ENCODE measurements at regions not wholly inside any gene's neighbourhood (a gene's known extent, or its start where the extent isn't known, plus 50 kb on each side); places are given as distances from the start of the nearest gene placed in this dataset.

GRCh38 chr6:137767465-137767864 lies 99.6 kb upstream of the TNFAIP3 start:
- no peak overlapping the region for H3K27ac Mint-ChIP-seq
- H3K4me1 Mint-ChIP-seq (ENCODE audit: unreplicated experiment) = peaks cover 6% of the 10 kb centered on the region
- peaks cover 8% of the 10 kb centered on the region for H3K9me3 Mint-ChIP-seq
- TF ChIP-seq, protein P1, sequence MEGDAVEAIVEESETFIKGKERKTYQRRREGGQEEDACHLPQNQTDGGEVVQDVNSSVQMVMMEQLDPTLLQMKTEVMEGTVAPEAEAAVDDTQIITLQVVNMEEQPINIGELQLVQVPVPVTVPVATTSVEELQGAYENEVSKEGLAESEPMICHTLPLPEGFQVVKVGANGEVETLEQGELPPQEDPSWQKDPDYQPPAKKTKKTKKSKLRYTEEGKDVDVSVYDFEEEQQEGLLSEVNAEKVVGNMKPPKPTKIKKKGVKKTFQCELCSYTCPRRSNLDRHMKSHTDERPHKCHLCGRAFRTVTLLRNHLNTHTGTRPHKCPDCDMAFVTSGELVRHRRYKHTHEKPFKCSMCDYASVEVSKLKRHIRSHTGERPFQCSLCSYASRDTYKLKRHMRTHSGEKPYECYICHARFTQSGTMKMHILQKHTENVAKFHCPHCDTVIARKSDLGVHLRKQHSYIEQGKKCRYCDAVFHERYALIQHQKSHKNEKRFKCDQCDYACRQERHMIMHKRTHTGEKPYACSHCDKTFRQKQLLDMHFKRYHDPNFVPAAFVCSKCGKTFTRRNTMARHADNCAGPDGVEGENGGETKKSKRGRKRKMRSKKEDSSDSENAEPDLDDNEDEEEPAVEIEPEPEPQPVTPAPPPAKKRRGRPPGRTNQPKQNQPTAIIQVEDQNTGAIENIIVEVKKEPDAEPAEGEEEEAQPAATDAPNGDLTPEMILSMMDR (conservative IDR thresholded peaks at IDR 0.05) = no peak
- no peak overlapping the region for H3K4me3 Mint-ChIP-seq
- no peaks in the 10 kb centered on the region for H3K27me3 Mint-ChIP-seq
- H3K36me3 Mint-ChIP-seq = no peaks in the 10 kb centered on the region
- no peak for DNase-seq (ENCODE audit: extremely low spot score, unreplicated experiment)

GRCh38 chr6:137767911-137768690 lies 99.0 kb upstream of the TNFAIP3 start:
- Mint-ChIP-seq H3K27me3 (no peaks in the 10 kb centered on the region), H3K4me3 (no peak overlapping the region), H3K36me3 (no peaks in the 10 kb centered on the region), H3K9me3 (peaks cover 8% of the 10 kb centered on the region), H3K27ac (no peak overlapping the region), H3K4me1 (ENCODE audit: unreplicated experiment) (peaks cover 6% of the 10 kb centered on the region)
- no peak for DNase-seq (ENCODE audit: extremely low spot score, unreplicated experiment)
- TF ChIP-seq, protein P1 (conservative IDR thresholded peaks at IDR 0.05) = no peak

GRCh38 chr6:137768935-137769334 lies 98.1 kb upstream of the TNFAIP3 start:
- Mint-ChIP-seq H3K27me3 (no peaks in the 10 kb centered on the region), H3K36me3 (no peaks in the 10 kb centered on the region), H3K4me3 (no peak overlapping the region), H3K9me3 (peaks cover 8% of the 10 kb centered on the region), H3K27ac (no peak overlapping the region), H3K4me1 (ENCODE audit: unreplicated experiment) (peaks cover 6% of the 10 kb centered on the region)
- TF ChIP-seq, protein P1 (conservative IDR thresholded peaks at IDR 0.05) = no peak
- DNase-seq (ENCODE audit: extremely low spot score, unreplicated experiment) = no peak

DNA sequence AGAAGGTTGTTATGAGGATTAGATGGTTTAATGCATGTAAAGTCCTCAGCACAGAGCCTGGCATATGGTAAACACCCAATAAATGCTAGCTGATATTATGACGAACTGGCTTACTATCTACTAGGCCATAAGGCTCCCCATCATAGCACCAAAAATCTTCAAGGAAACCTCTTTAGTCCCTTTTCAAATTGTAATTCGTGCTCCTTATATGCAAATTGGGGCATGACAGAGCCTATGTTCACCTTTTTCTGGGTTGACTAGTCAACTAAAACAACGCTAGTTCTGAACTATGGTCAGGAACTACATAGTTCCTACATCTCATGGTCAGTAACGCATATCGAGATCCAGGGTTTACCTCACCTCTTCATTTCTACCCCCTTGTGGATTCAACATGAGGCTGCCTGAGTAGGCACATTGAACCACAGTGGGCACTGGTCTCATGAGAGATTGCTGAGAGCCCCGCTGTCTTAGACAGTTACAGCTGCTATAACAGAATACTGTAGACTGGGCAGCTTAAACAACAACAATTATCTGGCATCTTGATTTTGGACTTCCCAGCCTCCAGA lies 97.2 kb upstream of the TNFAIP3 start:
- Mint-ChIP-seq H3K4me1 (ENCODE audit: unreplicated experiment) (peaks cover 6% of the 10 kb centered on the region), H3K27ac (no peak overlapping the region), H3K4me3 (no peak overlapping the region), H3K9me3 (peaks cover 8% of the 10 kb centered on the region), H3K36me3 (no peaks in the 10 kb centered on the region), H3K27me3 (no peaks in the 10 kb centered on the region)
- TF ChIP-seq, protein P1 (conservative IDR thresholded peaks at IDR 0.05) = no peak
- DNase-seq (ENCODE audit: extremely low spot score, unreplicated experiment) = no peak

DNA sequence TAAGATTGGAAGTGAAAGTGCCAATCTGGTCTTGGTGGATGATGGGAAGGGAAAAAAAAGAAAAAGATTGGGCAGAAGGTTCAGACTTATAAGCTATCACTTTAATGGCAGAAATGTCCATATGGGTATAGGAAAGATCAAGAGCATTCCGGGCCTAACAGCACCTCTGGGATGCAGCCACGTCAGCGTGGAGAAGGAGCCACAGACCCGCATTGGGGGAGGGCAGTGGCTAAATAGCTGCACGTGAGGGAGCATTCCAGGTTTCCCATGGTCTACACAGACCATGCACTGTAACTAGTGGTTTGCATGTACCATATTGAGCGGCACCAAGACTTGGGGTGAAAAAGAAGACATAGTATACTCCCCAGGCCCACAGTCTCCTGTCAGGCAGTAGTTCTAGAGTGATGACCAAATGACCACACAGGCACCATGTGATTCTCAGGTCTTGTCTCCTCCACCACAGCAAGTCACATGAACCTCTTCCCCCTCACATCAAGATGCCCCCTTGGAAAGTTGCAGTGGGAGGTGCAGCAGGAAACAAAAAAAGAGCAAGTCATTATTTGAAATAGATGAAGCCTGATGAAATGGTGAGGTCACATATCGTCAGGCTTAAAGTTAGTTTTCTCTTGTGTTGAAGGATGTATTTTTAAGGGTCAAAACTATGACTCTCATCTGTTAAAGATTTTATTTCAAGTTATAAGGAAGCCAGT lies 94.4 kb upstream of the TNFAIP3 start:
- TF ChIP-seq, protein P1 (conservative IDR thresholded peaks at IDR 0.05) = no peak
- Mint-ChIP-seq H3K27me3 (no peaks in the 10 kb centered on the region), H3K36me3 (no peaks in the 10 kb centered on the region), H3K27ac (no peak overlapping the region), H3K4me3 (no peak overlapping the region), H3K4me1 (ENCODE audit: unreplicated experiment) (peaks cover 13% of the 10 kb centered on the region), H3K9me3 (peaks cover 7% of the 10 kb centered on the region)
- no peak for DNase-seq (ENCODE audit: extremely low spot score, unreplicated experiment)

All from type B pancreatic cell (in vitro differentiated cells).